ENCODE measurements at regions not wholly inside any gene's neighbourhood (a gene's known extent, or its start where the extent isn't known, plus 50 kb on each side); places are given as distances from the start of the nearest gene placed in this dataset.

DNA sequence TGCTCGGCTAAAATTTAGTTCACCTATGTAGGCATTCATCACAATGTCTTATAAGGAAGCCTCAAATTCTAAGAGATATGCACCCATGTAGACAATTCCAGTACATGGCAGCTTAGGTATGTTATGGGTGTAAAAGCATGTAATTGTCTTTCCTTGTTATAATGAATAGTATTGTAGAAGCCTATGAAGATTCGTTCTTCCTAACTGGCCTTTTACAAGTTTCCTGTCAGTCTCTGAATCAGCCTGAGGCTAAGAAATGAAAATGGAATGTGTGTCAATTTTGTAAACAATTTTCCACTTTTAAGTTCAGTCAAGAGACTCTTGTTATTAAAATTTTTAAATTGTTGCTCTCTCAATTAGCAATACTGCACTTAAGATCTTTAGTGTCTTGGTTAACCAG, 189.9 kb upstream of the GALNT5 start:
- TF ChIP-seq, protein P1, sequence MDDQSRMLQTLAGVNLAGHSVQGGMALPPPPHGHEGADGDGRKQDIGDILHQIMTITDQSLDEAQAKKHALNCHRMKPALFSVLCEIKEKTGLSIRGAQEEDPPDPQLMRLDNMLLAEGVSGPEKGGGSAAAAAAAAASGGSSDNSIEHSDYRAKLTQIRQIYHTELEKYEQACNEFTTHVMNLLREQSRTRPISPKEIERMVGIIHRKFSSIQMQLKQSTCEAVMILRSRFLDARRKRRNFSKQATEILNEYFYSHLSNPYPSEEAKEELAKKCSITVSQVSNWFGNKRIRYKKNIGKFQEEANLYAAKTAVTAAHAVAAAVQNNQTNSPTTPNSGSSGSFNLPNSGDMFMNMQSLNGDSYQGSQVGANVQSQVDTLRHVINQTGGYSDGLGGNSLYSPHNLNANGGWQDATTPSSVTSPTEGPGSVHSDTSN (IDR thresholded peaks at IDR 0.05), result no peak
- TF ChIP-seq JUNB (IDR thresholded peaks at IDR 0.05) (no peak), POLR2AphosphoS2 (conservative IDR thresholded peaks at IDR 0.05; ENCODE audit: low read length) (no peak), RAD21 (conservative IDR thresholded peaks at IDR 0.05 in 1 of 2, IDR thresholded peaks at IDR 0.05 in 1 of 2) (no peak)

All from A549 (cell line).